ENCODE measurements at regions not wholly inside any gene's neighbourhood (a gene's known extent, or its start where the extent isn't known, plus 50 kb on each side); places are given as distances from the start of the nearest gene placed in this dataset.

- TF ChIP-seq CTCF (conservative IDR thresholded peaks at IDR 0.05 in 1 of 2, IDR thresholded peaks at IDR 0.05 in 1 of 2; ENCODE audit: low read depth in 1 of 2, low read length in 2 of 2) (no peak), EZH2 (IDR thresholded peaks at IDR 0.05; ENCODE audit: low read length, missing control alignments) (no peak)
These were observed 57.1 kb upstream of the COL18A1 start for GRCh38 chr21:45347712-45348499.

Data from fibroblast of lung (primary cell).